ENCODE measurements at regions not wholly inside any gene's neighbourhood (a gene's known extent, or its start where the extent isn't known, plus 50 kb on each side); places are given as distances from the start of the nearest gene placed in this dataset.

DNA sequence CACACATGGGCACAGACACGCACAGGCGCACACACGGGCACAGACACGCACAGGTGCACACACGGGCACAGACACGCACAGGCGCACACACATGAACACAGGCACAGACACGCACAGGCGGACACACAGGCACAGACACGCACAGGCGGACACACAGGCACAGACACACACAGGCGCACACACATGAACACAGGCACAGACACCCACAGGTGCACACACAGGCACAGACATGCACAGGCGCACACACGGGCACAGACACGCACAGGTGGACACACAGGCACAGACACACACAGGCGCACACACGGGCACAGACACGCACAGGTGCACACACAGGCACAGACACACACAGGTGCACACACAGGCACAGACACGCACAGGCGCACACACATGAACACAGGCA is 312.8 kb upstream of the IRX1 start:
- ChIA-PET CTCF (no interaction called here), POLR2A (no interaction called here)
- no peaks in the 10 kb centered on the region; the same call in 1 of the 2 replicates for H3K27me3 ChIP-seq (ENCODE audit: control insufficient read depth, insufficient read depth, low read length)
- ATAC-seq: no peak
- DNase-seq (ENCODE audit: low read depth, low spot score): no peak
- H3K4me3 ChIP-seq (ENCODE audit: low read depth in 2 of 2, low read length in 2 of 2): no peak overlapping the region
- no peak overlapping the region for H3K27ac ChIP-seq (ENCODE audit: low read length)
- no peaks in the 10 kb centered on the region for H3K36me3 ChIP-seq (ENCODE audit: control insufficient read depth, insufficient read depth, low read length)
- H3K4me1 ChIP-seq (ENCODE audit: control insufficient read depth, insufficient read depth, low read length): no peaks in the 10 kb centered on the region
- in situ Hi-C loops (cut with HindIII; ENCODE audit: low pct_unique_long_range_greater_than_20kb, low sequenced_read_pairs): no loop called here
- intact Hi-C loops (cut with micrococcal nuclease; ENCODE audit: unreplicated experiment): no loop called here
- TF ChIP-seq POLR2AphosphoS5 (IDR thresholded peaks at IDR 0.05; ENCODE audit: low read depth, low read length): no peak
- BruUV-seq (replicated peaks): no TSS peak
- no peaks in the 10 kb centered on the region for H3K9me3 ChIP-seq (ENCODE audit: control insufficient read depth, insufficient read depth, low read depth, low read length)

DNA sequence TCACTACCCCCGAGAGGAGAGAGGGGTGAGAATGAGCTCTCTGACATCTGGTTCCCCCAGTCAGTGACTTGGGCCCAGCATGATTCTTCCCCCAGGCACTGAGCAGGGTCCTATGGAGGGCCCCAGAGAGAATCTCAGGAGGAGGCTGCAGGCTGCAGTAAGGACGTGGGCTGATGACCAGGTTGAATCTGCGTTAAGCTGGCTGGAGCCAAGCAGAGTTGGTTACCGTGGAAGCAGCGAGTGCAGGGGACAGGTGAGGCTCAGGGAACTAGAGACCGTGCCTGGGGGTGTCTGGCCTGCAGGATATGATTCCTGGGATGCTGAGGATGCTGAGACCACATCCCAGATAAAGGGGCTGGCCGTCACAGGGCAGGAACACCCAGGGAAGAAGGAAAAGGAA is 314.3 kb upstream of the IRX1 start:
- intact Hi-C loops (cut with micrococcal nuclease; ENCODE audit: unreplicated experiment) (no loop called here), in situ Hi-C loops (cut with HindIII; ENCODE audit: low pct_unique_long_range_greater_than_20kb, low sequenced_read_pairs) (no loop called here)
- no peaks in the 10 kb centered on the region for H3K36me3 ChIP-seq (ENCODE audit: control insufficient read depth, insufficient read depth, low read length)
- no peaks in the 10 kb centered on the region for H3K9me3 ChIP-seq (ENCODE audit: control insufficient read depth, insufficient read depth, low read depth, low read length)
- no TSS peak for BruUV-seq (replicated peaks)
- ChIA-PET POLR2A (no interaction called here), CTCF (no interaction called here)
- H3K27ac ChIP-seq (ENCODE audit: low read length): no peak overlapping the region
- DNase-seq (ENCODE audit: low read depth, low spot score): no peak
- no peaks in the 10 kb centered on the region for H3K27me3 ChIP-seq (ENCODE audit: control insufficient read depth, insufficient read depth, low read length)
- ATAC-seq: no peak
- H3K4me1 ChIP-seq (ENCODE audit: control insufficient read depth, insufficient read depth, low read length): no peaks in the 10 kb centered on the region
- TF ChIP-seq, protein P1, sequence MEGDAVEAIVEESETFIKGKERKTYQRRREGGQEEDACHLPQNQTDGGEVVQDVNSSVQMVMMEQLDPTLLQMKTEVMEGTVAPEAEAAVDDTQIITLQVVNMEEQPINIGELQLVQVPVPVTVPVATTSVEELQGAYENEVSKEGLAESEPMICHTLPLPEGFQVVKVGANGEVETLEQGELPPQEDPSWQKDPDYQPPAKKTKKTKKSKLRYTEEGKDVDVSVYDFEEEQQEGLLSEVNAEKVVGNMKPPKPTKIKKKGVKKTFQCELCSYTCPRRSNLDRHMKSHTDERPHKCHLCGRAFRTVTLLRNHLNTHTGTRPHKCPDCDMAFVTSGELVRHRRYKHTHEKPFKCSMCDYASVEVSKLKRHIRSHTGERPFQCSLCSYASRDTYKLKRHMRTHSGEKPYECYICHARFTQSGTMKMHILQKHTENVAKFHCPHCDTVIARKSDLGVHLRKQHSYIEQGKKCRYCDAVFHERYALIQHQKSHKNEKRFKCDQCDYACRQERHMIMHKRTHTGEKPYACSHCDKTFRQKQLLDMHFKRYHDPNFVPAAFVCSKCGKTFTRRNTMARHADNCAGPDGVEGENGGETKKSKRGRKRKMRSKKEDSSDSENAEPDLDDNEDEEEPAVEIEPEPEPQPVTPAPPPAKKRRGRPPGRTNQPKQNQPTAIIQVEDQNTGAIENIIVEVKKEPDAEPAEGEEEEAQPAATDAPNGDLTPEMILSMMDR (IDR thresholded peaks at IDR 0.05): no peak
- no peak for TF ChIP-seq TCF7L2 (IDR thresholded peaks at IDR 0.05; ENCODE audit: low read depth, low read length)
- no peak for TF ChIP-seq POLR2AphosphoS5 (IDR thresholded peaks at IDR 0.05; ENCODE audit: low read depth, low read length)
- TF ChIP-seq, protein P2, sequence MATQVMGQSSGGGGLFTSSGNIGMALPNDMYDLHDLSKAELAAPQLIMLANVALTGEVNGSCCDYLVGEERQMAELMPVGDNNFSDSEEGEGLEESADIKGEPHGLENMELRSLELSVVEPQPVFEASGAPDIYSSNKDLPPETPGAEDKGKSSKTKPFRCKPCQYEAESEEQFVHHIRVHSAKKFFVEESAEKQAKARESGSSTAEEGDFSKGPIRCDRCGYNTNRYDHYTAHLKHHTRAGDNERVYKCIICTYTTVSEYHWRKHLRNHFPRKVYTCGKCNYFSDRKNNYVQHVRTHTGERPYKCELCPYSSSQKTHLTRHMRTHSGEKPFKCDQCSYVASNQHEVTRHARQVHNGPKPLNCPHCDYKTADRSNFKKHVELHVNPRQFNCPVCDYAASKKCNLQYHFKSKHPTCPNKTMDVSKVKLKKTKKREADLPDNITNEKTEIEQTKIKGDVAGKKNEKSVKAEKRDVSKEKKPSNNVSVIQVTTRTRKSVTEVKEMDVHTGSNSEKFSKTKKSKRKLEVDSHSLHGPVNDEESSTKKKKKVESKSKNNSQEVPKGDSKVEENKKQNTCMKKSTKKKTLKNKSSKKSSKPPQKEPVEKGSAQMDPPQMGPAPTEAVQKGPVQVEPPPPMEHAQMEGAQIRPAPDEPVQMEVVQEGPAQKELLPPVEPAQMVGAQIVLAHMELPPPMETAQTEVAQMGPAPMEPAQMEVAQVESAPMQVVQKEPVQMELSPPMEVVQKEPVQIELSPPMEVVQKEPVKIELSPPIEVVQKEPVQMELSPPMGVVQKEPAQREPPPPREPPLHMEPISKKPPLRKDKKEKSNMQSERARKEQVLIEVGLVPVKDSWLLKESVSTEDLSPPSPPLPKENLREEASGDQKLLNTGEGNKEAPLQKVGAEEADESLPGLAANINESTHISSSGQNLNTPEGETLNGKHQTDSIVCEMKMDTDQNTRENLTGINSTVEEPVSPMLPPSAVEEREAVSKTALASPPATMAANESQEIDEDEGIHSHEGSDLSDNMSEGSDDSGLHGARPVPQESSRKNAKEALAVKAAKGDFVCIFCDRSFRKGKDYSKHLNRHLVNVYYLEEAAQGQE (IDR thresholded peaks at IDR 0.05; ENCODE audit: insufficient read depth in 1 of 2, low read depth in 2 of 2, low read length in 1 of 2): no peak
- no peak for TF ChIP-seq SIN3A (IDR thresholded peaks at IDR 0.05; ENCODE audit: borderline replicate concordance, insufficient read depth, low read depth, low read length)
- H3K4me3 ChIP-seq (ENCODE audit: low read depth in 2 of 2, low read length in 2 of 2): no peak overlapping the region

DNA sequence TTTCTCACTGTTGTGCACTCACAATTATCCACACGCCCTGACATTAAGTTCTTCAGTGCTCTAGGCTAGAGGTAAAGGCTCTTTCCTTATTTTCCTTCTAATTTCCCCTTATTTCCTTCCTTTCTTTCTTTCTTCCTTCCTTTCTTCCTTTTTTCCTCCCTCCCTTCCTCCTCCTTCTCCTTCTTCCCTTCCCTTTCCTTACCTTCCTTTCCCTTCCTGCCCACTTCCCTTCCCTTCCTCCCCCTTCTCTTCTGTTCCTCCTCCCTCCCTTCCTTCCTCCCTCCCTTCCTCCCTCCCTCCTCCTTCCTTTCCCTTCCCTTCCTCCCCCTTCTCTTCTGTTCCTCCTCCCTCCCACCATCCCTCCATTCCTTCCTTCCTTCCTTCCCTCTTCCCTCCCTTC is 317.0 kb upstream of the IRX1 start:
- Histone ChIP-seq H3K27me3 (ENCODE audit: control insufficient read depth, insufficient read depth, low read length) (no peaks in the 10 kb centered on the region), H3K36me3 (ENCODE audit: control insufficient read depth, insufficient read depth, low read length) (no peaks in the 10 kb centered on the region), H3K9me3 (ENCODE audit: control insufficient read depth, insufficient read depth, low read depth, low read length) (no peaks in the 10 kb centered on the region), H3K4me3 (ENCODE audit: low read depth in 2 of 2, low read length in 2 of 2) (no peak overlapping the region), H3K4me1 (ENCODE audit: control insufficient read depth, insufficient read depth, low read length) (no peaks in the 10 kb centered on the region), H3K27ac (ENCODE audit: low read length) (no peak overlapping the region)
- POLR2A ChIA-PET: no interaction called here
- BruUV-seq (replicated peaks): no TSS peak
- ATAC-seq (no peak), DNase-seq (ENCODE audit: low read depth, low spot score) (no peak)
- intact Hi-C loops (cut with micrococcal nuclease; ENCODE audit: unreplicated experiment) (no loop called here), in situ Hi-C loops (cut with HindIII; ENCODE audit: low pct_unique_long_range_greater_than_20kb, low sequenced_read_pairs) (no loop called here)
- CTCF ChIA-PET: no interaction called here
- TF ChIP-seq, protein P1 (IDR thresholded peaks at IDR 0.05): no peak
- TF ChIP-seq TCF7L2 (IDR thresholded peaks at IDR 0.05; ENCODE audit: low read depth, low read length) (no peak), POLR2AphosphoS5 (IDR thresholded peaks at IDR 0.05; ENCODE audit: low read depth, low read length) (no peak), SIN3A (IDR thresholded peaks at IDR 0.05; ENCODE audit: borderline replicate concordance, insufficient read depth, low read depth, low read length) (no peak)
- TF ChIP-seq, protein P2 (IDR thresholded peaks at IDR 0.05; ENCODE audit: insufficient read depth in 1 of 2, low read depth in 2 of 2, low read length in 1 of 2): no peak

Data from Panc1 (cell line).